HepG2 (cell line): ENCODE measurements at regions not wholly inside any gene's neighbourhood (a gene's known extent, or its start where the extent isn't known, plus 50 kb on each side); places are given as distances from the start of the nearest gene placed in this dataset.

ENCODE experiments used
- MED13 ChIP-seq: sonication (generic); formaldehyde crosslinking; IDR thresholded peaks from 2 replicates; pipeline ENCODE4 v1.5.0; 2020; ENCODE audit warnings: missing genetic modification reagents
- RNF2 ChIP-seq: fragments of 450-650 bp; conservative IDR thresholded peaks from 2 replicates; pipeline ENCODE4 v1.6.1; 2016; ENCODE audit warnings: low read depth
- TMF1 ChIP-seq: sonication (generic); formaldehyde crosslinking; IDR thresholded peaks from 2 replicates; pipeline ENCODE4 v1.8.1; 2022; ENCODE audit warnings: low read depth, missing genetic modification reagents
- TF ChIP-seq, protein P1 (sequence below): sonication (generic); formaldehyde crosslinking; IDR thresholded peaks from 2 replicates; pipeline ENCODE4 v1.4.0; 2020; ENCODE audit warnings: missing genetic modification reagents
- TF ChIP-seq, protein P2 (sequence below): sonication (generic); formaldehyde crosslinking; IDR thresholded peaks from 2 replicates; pipeline ENCODE4 v1.4.0; 2020; ENCODE audit warnings: missing genetic modification reagents
- TF ChIP-seq, protein P3 (sequence below): sonication (generic); formaldehyde crosslinking; IDR thresholded peaks from 2 replicates; pipeline ENCODE4 v1.5.1; 2020; ENCODE audit warnings: mild to moderate bottlenecking, missing genetic modification reagents

DNA sequence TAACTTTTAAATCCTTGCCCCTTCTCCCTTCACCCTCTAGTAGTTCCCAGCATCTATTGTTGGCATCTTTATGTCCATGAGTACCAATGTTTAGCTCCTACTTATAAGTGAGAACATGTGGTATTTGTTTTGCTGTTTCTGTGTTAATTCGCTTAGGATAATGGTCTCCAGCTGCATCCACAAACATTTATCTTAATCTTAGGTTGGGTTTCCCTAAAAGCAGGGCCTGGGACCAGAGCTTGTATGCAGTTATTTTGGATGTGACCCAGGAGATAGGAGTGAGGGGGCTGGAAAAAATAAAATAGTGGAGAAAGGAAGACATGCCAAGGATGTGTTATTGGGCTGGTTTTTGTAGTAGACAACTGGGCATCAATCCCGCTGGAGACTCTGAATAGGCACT, 571.8 kb downstream of the CCSER2 start:
- TF ChIP-seq, protein P1, sequence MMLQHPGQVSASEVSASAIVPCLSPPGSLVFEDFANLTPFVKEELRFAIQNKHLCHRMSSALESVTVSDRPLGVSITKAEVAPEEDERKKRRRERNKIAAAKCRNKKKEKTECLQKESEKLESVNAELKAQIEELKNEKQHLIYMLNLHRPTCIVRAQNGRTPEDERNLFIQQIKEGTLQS (CRISPR knock-in tag), result no peak
- TF ChIP-seq, protein P2, sequence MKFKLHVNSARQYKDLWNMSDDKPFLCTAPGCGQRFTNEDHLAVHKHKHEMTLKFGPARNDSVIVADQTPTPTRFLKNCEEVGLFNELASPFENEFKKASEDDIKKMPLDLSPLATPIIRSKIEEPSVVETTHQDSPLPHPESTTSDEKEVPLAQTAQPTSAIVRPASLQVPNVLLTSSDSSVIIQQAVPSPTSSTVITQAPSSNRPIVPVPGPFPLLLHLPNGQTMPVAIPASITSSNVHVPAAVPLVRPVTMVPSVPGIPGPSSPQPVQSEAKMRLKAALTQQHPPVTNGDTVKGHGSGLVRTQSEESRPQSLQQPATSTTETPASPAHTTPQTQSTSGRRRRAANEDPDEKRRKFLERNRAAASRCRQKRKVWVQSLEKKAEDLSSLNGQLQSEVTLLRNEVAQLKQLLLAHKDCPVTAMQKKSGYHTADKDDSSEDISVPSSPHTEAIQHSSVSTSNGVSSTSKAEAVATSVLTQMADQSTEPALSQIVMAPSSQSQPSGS (CRISPR knock-in tag), result no peak
- TF ChIP-seq, protein P3, sequence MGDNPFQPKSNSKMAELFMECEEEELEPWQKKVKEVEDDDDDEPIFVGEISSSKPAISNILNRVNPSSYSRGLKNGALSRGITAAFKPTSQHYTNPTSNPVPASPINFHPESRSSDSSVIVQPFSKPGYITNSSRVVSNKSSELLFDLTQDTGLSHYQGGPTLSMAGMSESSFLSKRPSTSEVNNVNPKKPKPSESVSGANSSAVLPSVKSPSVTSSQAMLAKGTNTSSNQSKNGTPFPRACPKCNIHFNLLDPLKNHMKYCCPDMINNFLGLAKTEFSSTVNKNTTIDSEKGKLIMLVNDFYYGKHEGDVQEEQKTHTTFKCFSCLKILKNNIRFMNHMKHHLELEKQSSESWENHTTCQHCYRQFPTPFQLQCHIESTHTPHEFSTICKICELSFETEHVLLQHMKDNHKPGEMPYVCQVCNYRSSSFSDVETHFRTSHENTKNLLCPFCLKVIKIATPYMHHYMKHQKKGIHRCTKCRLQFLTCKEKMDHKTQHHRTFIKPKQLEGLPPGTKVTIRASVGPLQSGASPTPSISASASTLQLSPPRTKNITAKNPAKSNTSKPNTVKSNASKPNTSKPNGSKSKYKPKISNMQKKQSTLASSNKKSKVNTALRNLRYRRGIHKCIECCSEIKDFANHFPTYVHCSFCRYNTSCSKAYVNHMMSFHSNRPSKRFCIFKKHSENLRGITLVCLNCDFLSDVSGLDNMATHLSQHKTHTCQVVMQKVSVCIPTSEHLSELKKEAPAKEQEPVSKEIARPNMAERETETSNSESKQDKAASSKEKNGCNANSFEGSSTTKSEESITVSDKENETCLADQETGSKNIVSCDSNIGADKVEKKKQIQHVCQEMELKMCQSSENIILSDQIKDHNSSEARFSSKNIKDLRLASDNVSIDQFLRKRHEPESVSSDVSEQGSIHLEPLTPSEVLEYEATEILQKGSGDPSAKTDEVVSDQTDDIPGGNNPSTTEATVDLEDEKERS (CRISPR knock-in tag), result no peak
- TF ChIP-seq RNF2 (no peak), TMF1 (CRISPR knock-in tag) (no peak), MED13 (no peak)
